Fibroblast of skin of right biceps (primary cell): ENCODE measurements at regions not wholly inside any gene's neighbourhood (a gene's known extent, or its start where the extent isn't known, plus 50 kb on each side); places are given as distances from the start of the nearest gene placed in this dataset.
"Not testable (repeated sequence)": the region's sequence is repeated elsewhere in the genome, so short reads cannot be mapped to it uniquely, and the experiment has no call there.

ENCODE experiments used
- DNase-seq: peaks from one replicate; pipeline ENCODE4 v3.0.0-alpha.2; 2013

DNA sequence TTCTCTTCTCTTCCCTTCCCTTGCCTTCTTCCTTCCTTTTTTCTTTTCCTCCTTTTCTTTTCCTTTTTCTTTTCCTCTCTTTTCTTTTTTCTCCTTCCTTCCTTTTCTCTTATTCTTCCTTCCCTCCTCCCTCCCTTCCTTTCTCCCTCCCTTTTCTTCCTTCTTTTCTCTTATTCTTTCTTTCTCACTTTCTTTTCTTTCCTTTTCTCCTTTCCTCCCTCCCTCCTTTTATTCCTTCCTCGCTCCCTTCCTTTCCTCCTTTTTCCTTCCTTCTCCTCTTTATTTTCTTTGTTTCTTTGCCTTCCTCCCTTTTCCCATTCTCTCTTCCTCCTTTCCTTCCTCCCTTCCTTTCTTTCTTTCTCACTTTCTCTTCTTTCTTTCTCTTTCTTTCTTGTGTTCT lies 146.1 kb downstream of the ZNF92 start:
- not testable (repeated sequence) for DNase-seq

DNA sequence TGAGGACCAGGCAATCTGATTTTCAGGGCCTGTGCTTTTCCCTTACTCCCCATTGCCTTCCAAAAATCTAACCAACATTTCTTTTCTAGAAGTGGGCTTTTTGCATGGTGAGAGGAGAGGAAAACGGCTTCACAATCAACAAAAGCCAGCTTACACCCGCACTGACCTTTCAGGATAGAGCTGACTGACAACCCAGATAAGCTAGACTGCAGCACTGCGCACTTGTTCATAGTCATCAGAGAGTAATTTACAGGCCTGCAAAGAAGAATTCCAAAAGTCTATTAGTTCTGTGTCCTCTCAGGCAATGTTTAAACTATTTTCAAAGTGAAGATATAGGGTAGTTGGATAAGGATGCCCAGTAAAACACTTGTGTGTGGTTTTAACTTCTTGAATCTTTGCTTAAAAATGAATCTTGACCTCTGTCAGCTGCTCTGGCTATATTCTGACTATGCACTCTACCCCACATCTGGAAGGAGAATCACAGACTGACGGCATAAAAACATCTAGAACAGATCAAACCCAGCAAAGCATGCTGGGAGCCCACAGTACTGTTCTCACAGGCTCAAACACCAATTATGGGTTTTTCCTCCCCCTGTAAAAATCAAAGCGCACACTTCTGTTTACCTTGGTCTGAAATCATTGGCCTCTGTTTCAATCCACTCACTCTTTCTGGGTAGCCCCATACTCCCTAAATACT lies 172.0 kb downstream of the ZNF92 start:
- DNase-seq, result not testable (repeated sequence)

DNA sequence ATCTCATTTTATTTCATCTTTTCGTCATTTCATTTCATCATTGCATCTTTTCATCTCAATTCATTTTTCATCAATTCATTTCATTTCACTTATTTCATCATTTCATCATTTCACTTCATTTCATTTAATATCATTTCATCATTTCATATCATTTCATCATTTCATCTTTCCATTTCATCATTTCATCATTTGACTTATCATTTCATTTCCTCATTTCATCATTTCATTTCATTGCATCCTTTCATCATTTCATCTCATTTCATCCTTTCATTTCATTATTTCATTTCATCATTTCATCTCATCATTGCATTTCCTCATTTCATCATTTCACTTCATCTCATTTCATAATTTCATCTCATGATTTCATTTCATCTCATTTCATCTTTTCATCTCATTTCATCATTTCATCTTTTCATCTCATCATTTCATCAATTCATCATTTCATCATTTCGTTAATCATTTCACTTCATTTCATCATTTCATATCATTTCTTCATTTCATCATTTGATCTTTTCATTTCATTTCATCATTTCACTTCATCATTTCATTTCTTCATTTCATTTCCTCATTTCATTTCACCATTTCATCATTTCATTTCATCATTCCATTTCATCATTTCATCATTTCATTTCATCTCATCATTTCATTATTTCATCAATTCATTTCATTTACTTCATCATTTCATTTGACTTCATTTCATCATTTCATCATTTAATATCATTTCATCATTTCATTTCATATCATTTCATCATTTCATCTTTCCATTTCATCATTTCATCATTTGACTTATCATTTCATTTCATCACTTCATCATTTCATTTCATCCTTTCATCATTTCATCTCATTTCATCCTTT lies 176.2 kb downstream of the ZNF92 start:
- DNase-seq, result not testable (repeated sequence)

DNA sequence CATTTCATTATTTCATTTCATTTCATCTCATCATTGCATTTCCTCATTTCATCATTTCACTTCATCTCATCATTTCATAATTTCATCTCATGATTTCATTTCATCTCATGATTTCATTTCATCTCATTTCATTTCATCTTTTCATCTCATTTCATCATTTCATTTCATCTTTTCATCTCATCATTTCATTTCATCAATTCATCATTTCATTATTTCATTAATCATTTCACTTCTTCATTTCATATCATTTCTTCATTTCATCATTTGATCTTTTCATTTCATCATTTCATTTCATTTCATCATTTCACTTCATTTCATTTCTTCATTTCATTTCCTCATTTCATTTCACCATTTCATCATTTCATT lies 176.8 kb downstream of the ZNF92 start:
- not testable (repeated sequence) for DNase-seq

DNA sequence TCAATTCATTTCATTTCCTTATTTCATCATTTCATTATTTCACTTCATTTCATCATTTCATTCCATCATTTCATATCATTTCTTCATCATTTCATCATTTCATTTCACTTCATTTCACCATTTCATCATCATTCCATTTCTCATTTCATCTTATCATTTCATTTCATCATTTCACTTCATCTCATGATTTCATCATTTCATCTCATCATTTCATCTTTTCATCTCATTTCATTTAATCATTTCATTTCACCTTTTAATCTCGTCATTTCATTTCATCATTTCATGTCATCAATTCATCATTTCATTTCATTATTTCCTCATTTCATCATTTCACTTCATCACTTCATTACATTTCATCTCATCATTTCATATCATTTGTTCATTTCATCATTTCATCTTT lies 177.4 kb downstream of the ZNF92 start:
- DNase-seq, result not testable (repeated sequence)

DNA sequence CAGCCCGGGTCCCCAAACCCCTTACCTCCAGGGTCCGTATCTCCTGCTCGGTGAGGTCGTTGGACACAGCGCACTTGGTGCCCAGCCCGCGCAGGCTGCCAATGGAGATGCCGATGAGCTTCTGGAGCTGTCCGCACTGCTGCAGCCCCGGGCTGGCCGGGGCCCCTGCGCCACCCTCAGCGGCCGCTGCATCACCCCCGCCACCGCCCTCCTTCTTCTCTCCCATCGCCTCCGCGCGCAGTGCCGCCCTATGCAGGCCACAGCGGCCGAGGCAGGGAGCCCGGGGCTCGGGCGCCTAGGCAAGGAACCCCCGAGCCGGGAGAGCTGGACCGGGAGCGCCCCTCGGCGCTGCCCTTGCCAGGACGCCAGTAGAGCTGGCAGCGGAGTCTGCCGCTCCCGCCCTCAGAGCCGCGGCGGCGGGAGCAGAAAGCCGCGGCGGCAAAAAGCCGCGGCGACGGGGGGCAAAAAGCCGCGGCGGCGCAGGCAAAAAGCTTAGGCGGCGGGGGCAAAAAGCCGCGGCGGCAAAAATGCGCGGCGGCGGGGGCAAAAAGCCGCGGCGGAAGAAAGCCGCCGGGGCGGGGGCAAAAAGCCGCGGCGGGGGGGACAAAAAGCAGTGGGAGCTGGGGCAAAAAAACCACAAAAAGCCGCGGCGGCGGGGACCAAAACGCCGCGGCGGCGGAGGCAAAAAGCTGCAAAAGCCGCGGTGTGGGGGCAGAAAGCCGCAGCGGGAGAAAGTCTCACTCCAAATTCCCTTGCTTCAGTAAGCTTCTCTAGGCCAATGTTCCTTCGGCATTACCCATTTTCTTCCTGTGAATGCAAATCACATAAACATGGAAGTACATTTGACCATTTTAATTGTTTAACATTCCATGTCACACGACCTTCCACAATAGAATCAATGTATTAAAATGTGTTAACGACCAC lies 181.2 kb downstream of the ZNF92 start:
- not testable (repeated sequence) for DNase-seq

DNA sequence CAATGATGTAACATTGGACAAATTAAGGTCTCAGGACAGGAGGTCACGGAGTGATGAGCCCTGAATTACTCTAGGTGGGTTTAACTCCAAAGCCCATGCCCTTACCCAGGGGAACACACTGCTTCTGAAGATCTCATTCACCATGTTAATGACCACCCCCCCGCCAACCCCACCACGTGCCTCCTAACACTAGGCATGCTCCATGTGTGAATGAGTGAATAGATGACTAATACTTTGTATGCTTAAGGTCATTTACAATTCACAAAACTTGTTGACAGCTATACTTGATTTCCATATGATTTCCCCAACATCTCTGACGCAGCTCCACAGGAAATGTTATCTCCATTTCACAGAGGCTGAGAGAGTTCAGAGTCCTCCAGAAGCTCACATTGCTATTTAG lies 184.9 kb downstream of the ZNF92 start:
- DNase-seq, result peak; percentile 60

DNA sequence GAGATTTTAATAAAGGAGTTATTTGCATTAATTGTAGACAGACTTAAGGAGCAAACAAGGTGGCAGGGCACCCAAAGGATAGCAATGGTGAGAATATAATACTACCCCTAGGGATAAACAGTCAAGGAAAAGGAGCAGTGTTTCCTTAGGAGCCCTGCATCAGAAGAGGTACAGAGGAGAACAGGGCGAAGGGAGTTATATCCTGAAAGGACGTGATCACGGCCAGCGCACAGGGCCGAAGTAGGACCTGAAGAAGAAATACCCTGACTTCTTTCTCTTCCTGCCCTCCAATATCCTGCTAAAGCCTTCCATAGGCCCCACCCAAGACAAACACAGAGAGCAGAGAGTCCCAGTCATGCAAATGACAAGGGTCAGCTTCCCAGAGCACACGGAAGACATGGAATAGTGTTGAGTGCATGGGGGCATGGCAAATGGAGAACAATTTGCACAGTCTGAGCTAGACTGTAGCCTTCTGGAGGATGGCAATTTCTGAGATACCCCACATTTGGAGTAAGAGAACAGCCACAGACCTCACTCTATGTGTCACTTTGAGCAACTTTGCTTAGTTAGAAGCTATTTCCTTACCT lies 188.2 kb downstream of the ZNF92 start:
- not testable (repeated sequence) for DNase-seq

DNA sequence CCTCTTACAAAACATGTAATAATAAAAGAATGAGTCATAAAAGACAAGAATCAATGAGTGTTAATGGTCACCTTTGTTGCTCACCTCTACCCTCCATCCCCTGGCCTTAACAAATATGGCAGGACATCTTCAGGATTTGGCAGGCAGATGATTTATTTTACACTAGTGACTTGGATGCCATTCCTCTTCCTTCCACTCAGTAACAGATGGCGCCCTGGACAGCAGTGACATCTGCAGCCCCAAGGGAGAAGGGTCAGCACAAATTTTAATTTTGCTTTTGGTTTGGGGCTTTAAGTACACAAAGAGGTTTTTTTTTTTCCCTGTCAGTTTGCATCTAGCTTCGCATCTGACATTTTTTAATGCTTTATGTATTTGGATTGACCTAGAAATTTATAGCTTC lies 188.9 kb downstream of the ZNF92 start:
- DNase-seq, result not testable (repeated sequence)

DNA sequence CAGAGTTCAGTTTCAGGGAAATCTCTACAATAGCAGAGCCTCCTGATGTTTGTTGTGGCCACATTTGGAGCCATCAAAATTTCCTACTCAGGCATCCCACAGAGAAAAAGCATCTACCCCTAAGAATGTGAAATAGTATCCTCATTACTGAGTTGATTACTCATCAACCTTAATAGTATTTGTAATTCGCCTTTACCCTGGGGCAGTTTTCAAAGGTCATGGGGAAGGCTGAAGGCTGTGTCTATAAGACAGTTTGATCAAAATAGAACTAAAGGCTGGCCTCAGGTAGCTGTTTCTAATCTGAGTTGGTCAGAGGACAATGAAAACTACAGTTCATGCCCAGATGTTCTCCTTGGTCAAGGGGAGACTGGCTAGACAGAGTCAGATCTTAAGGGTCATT lies 189.7 kb downstream of the ZNF92 start:
- not testable (repeated sequence) for DNase-seq

DNA sequence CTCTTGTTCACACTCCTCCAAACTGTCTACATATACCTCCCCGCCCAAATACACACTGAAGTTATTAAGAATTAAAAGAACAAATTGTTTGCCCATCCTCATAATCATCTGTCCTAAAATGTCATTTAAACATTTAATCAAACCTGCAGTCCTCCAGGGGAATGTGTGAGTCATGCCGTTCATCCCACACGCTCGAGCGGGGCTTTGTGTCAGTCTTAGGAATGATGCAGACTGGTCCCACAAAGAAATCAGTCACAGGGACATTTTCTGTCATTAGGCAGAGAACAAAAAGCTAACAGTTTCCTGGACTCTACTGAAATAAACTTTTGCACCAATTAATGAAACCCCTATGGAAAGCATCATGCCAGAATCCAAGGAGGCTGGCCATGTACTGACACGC lies 194.6 kb downstream of the ZNF92 start:
- not testable (repeated sequence) for DNase-seq

DNA sequence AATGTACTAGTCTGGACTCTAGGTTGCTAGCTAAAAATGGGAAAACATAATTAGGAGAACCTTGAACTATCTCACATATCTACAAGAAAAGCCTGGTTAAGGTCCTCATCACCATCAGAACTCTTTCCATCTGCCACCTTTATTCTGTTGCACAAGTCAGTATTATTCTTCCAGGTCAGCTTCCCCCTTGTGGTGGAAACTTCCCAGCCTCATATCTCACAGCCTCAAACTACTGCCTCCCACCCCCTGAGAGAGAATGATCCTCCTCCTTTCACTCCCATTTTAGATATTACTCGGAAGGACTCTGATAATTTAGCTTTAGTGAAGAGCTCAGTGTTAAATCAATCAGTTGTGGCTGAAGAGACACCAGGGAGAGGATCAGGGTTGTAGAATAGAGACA lies 197.3 kb downstream of the ZNF92 start:
- not testable (repeated sequence) for DNase-seq

DNA sequence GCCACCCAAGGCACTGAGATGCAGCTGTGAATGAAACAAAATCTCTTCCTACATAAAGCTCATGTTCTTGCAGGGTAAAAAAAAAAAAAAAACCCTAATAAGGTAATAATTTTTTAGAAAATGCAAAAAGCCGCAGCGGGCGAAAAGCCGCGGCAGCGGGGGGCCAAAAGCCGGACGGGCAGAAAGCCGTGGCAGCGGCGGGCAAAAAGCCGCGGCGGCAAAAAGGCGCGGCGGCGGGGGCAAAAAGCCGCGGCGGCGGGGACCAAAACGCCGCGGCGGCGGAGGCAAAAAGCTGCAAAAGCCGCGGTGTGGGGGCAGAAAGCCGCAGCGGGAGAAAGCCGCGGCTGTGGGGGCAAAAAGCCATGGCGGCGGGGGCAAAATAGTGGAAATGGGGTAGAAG lies 198.9 kb downstream of the ZNF92 start:
- peak; percentile 0 for DNase-seq

DNA sequence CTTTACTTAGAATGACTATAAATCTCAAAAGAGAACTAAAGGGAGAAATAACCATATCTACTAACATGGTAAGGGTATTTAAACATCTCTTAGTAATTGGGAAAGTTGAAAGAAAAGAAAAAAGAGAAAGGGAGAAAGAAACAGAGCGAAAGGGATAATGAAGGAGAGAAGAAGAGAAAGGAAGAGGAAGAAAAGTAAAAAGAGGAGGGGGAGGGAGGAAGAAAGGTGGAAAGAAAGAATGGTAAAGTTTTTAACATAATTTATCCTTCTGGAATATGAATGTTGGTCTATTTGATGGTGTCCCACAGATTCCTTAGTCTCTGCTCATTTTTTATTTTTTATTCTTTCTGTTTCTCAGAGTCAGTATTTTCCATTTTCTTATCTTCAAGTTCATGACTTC lies 202.7 kb downstream of the ZNF92 start:
- DNase-seq, result not testable (repeated sequence)

DNA sequence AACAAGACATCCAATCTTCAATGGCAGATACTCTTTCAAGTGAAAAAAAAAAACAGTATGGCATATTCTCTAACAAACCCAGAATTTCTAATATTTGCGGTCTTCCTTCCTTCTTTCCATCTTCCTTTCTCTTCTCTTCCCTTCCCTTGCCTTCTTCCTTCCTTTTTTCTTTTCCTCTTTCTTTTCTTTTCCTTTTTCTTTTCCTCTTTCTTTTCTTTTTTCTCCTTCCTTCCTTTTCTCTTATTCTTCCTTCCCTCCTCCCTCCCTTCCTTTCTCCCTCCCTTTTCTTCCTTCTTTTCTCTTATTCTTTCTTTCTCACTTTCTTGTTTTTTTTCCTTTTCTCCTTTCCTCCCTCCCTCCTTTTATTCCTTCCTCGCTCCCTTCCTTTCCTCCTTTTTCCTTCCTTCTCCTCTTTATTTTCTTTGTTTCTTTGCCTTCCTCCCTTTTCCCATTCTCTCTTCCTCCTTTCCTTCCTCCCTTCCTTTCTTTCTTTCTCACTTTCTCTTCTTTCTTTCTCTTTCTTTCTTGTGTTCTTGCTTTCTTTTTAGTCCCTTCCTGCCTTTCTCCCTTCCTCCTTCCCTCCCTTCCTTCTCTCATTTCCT lies 209.0 kb downstream of the ZNF92 start:
- not testable (repeated sequence) for DNase-seq

DNA sequence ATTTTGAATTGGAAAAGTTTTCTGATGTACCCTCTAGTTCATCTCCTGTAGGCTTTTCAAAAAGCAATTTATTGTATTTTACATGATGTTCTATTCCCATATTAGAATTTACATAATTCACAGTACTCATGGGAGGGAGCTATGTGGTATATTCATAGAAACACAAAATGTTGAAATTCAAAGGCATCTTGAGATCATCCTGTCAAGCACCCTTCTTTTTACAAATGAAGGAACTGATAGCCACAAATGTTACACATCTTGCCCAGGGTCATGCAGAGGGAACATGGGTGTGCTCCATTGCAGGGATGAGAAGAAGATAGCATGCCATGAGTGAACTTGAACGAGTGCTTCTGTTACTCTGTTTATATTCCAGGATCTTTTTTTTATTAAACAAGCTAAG lies 228.8 kb downstream of the ZNF92 start:
- DNase-seq, result not testable (repeated sequence)

DNA sequence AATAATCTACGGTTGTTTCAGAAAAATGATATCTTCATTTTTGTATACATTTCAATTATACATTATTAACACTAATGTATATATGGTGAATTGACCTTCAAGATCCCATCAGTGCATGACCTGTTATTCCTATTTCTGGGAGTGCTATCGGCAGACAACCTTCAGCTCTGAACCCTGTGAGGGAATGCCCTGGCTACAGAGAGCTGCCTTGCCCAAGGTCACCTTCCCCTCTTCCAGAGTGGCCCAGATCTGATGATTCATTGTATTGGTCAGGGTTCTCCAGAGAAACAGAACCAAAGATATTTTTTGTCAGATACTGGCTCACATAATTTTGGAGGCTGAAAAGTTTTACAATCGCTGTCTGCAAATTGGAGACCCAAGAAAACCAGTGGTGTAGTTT lies 235.5 kb downstream of the ZNF92 start:
- no peak for DNase-seq

DNA sequence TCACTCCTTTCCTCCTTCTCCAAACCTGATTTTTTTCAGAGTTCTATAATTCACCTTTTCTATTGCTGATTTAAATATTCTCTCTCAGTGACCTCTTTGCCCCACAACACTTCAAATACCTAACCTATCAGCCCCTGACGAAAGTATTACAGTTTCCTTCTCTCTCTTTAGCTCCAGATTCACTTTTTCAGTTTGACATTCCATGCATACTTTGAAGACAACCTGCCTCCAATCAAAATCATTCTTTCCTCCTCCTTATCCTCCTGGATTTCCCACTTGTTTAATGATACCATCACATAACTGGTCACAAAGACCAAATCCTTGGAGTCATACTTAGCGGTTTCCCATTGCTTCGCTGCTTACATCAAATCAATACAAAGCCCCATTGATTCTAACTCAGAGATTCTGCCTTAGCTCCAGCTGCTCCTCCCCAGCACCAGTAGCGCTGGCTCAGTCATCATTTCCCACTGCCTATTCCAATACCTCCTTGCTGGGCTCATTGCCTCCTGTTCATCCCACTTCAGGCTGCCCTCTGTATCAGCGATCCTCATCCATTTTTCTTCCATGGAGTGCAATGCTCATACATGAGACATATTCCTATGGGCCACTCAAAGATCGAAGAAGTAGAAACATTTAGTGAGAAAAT lies 240.1 kb downstream of the ZNF92 start:
- DNase-seq, result not testable (repeated sequence)

DNA sequence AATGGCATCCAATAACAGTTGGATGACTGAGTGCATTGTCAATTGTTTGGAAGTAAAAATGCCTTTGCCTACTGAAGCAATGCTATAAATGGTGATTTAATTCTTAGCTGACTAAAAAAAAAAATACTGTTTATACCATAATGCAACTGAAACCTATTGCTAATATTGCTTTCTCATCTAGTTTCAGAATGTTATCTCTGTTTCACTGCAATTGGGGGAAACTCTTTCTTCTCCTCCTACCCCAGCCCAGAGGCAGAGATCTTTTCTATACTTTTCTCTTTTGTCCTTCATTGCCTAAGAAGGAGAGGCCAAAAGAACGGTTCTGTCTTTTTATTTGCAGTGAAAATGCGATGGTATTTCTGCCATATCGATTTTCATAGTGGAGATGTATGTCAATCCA lies 242.5 kb downstream of the ZNF92 start:
- not testable (repeated sequence) for DNase-seq

DNA sequence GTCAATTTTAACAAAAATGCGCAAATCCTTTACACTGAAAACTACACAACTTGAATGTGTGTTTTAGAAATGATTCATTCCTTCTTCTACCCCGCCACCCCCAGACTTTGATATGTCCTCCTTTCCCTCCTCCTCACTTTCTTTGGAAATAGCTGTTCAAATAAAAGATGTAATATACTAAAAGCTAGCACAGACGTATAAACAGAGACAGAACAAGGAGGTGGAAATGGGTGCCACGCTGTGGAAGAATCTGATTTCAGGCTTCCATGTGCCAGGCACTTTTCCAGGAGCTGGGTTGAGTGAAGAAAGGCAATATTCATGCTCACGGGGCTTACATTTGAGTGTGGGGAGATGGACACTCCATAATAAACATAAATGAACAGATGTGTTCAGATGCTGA lies 246.6 kb downstream of the ZNF92 start:
- DNase-seq, result not testable (repeated sequence)

DNA sequence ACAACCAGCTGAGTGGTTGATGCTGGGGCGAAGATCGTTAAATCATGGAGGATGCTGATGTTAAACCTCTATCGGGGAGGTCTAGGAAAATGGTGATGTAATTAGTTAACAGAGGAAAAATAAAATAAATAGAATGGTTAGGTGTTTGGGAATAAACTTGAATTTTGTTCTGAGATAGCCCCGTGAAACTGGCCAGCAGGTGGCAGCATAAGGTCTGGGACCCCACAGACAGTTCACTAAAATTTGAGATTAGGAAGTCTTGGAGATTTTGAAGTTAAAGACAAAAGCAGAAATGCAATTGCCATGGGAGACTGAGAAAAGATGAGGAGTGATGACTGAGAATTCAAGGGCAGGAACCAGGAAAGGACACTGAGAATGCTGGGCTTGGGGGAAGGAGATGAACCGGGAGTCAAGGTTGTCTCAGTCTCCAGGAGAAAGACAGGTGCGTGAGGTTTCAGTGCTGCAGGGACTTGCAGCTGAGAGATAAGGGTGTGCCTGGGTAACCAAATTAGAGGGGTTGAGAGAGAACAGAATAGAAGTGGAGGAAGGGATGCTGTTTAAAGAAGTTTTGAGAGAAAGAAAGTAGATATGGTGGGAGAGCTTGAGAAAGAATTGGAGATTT lies 248.0 kb downstream of the ZNF92 start:
- peak; percentile 0 for DNase-seq
